ENCODE measurements at regions not wholly inside any gene's neighbourhood (a gene's known extent, or its start where the extent isn't known, plus 50 kb on each side); places are given as distances from the start of the nearest gene placed in this dataset.
"Not testable (repeated sequence)": the region's sequence is repeated elsewhere in the genome, so short reads cannot be mapped to it uniquely, and the experiment has no call there.

DNA sequence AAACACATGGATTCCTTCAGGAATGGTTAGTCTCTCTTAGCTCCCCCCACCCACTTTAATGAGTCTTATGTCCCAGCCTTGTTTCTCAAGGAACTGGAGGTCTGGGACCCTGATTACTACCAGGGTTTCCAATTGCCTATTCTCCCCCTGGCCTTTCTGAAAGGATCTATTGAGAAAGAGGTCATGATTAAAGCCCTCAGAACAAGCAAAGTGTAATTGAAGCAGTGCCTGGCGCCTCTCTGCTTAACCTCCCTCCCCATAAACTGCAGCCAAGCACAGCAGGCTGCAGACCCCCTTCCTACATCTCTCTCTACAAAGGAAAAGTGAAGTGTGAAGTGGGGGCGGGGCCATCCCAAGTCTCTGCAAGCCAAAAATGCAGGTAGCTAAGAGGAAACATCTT, 159.7 kb upstream of the CDH11 start:
- DNase-seq = no peak

DNA sequence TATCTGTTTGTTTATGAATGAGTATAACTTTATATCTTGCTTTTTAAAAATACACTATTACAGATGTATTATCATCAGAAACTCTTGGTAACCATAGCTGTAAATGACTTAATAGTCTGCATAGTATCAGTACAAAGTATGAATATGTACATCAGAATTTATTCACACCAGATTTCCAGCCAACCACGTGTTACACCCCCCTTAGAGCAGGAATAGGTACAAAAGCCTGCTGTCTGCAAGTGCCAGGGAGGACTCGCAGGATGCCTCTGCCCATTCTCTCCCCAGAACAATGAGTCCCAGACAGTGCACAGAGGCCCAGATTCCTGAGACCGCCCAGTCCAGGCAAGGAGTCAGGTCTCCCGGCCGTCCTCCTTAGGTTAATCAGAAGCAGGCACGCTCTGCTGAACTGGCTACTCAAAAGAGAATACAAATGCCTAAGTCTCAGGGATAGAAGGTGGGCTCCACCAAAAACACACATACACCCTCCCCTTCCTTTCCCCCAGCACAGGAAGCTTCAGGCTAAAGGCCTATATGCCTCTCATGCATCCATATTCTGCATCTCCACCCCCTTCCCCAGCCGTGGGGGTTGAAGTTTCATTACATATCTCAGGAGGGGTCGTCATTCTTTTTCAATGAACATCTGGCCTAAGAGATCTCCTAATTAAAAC, 159.1 kb upstream of the CDH11 start:
- no peak for DNase-seq

DNA sequence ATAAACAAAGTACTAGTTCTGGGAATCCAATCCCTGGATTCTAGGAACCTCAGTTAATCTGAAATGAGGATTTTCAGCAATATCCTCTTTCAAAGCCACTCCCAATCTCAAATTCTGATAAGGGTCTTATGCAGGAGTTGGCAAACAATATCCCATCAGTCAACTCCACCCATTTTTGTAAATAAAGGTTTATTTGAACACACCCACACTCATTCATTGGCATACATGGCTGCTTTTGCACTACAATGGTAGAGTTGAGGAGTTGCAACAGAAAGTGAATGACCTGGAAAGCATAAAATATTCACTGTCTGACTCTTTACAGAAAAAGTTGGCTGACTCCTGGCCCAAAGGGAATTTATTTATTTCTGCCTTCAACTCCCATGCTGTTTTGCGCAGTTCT, 157.7 kb upstream of the CDH11 start:
- no peak for DNase-seq

DNA sequence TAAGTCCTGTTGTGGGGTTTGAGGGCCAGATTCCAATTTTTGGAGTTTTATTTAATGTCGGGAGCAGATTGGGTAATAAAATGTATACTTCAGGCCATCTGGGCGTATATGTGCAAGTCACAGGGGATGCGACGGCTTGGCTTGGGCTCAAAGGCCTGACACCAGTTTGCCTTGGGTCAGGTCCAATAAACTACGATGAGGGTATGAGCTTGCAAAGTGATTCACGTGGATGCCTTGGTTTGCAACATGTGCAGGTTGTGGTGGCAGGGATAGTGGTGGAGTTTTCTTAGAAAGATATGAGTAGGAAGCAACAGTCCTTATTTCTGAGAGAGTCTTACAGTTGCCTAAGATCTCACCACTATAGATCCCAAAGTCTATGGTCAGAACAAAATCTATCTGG, 157.0 kb upstream of the CDH11 start:
- peak; percentile 48 for DNase-seq

DNA sequence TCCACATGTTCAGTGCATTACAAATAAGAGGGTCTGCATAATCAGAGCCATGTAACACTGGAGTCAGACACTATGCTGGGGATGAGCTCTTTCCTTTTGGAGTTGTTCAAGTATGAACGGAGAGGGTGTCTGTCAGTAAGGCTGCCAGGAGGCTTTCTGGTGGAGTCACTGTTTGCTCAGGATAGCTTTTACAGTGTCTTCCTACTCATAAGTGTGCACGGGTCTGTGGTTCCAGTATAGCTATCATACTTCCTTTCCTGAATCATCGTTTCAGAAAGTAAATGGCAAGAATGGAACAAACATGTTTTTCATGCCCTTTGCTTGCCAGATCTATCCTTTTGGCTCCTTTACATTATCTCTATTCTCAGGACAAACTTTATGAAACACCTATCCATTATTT, 152.7 kb upstream of the CDH11 start:
- DNase-seq = no peak

DNA sequence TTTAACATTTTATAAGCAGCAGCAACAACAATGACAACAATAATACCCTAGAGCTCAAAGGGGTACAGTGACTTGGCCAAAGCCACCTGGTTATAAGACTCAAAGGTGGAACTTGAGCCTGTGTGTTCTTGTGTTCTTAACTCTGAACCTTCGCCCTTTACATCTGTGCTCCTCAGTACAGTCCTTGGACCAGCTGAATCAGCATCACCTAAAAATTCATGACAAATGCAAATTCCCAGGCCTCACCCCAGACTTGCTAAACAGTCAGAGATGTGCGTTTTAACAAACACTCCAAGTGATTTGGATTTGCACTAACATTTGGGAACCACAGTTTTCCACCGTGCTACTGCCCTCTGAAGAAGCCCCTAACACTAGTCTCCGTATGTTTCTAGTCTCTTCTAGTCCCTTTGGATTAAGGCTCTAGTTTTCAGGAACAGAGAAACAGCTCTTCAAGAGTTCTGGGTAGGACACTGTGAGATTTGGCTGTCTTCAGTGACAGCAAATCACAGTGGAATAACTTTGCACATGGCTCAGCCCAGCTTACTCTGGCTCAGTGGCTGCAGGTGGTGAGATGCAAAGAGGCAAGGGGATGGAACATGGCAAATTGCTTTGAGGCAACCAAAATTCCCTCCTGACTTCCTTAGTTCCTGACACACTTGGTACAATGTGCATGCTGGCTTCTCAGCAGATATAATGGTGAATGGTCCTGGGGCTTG, 151.0 kb upstream of the CDH11 start:
- no peak for DNase-seq

DNA sequence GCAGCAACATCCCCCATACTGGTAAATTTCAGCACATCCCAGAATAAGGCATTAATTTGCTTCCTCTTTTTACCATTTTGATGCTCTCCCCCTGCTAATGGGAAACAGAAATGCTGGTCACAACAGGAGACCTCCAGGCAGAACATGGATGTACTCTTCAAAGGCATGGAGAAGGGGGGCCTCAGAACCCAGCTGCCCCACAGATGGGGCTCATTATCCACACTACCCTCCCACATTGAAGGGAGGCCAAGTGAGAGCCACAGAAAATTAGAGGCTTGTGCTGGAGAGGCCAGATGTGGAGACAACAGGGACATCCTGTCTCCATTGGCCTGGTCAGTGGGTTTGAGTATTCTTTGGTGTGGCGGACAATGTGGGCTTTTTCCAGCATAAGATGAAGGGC, 150.1 kb upstream of the CDH11 start:
- no peak for DNase-seq

DNA sequence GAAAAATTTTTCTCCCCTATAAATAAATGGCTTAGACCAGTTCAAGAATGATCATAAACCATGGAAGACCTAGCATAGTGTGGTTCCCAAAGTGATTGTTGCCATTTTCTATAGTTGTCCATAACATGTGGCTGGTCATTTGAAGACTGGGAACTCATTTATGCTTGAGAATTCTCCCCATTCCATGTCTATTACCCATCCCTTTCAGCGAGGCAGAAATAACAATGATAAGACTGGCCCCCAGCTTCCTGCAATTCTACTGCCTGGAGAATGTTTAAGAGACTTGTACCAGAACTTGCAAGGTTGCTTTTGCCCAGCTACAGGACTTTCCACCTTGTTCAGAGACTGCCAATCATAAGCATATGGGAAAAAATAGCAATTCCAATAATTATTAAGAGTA, 146.5 kb upstream of the CDH11 start:
- DNase-seq = no peak

DNA sequence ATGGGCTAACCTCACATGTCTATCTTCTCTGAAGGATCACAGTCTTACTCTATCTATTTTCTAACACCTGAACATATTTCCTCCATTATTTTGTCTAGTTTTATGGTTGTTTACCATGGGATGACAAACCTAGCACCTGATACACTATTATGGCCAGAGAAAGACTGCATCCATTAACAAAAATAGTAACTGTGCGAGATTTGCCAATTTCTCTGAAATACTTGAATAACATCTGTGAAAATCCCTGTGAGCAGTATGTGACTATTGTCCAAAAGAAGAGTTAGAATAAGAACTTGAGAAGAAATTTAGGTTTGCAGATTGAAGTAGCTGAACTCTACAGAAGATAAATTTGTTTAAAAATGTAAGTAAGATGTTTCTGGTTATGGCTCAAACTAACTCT, 142.0 kb upstream of the CDH11 start:
- DNase-seq = no peak

DNA sequence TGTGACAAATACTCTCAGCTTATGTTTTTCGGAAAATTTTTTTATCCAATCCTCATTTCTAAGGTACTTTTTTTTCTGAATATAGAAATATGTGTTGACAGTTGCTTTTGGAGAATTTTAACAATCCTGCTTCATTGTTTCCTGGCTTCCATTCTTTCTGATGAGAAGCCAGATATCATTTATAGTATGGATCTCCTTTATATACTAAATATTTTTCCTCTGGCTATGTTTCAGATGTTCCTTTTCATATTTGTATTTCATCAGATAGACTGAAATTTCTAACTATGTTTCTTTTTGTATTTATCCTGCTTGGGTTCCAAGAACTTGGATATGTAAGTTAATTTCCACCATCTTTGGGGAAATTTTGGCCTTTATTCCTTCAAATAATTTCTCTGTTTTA, 138.9 kb upstream of the CDH11 start:
- DNase-seq = no peak

DNA sequence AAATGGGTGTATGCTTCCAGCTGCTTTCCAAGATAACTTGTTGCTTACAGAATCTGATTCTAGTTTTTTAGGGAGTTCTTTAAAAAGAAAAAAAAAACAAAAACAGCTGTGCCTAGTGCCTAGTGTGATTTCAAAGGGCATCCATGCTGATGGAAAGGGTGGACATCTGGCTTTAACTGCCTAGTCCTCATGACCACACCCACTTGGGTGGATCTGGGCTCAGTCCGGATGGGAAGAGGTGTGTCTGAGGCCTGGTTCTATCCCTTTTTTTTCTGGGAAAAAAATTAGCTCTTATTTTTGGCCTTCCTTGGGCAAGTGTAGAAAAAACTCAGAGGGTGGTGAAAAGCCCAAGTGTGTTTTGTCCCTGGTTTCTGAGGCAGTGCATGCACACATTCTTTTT, 132.3 kb upstream of the CDH11 start:
- no peak for DNase-seq

DNA sequence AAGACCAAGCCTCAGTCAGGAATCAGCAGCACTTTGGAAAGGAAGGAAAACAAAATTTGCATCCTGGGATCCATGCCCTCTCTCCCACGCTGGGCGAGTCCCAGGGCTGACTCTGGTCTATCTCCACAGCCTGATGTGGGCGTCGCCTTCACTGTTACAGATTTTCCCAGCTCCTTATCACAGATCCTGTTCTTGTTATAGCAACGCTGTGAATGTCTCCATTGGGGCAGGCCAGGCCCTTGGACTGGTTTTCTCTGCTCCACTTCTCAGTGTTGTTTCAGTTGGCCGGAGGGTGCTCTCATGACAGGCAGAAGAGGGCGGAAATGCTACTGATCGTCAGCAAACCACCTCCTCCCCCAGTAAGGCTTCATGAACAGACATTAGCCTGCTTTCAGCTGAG, 127.9 kb upstream of the CDH11 start:
- no peak for DNase-seq

DNA sequence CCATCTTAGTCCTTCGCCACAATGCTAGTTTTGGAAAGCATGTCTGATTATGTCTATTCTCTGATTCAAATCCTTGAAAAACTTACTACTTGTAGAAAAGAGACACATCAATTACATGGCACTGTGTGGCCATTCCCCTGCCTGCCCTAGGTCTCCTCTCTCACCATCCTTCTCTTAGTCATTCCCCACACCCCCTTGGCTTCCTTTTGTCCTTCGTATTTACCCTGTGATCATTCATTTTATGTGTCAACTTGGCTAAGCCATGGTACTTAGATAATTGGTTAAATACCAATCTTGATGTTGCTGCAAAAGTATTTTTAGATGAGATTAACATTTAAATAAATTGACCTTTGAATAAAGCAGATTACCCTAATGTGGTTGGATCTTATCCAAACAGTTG, 122.9 kb upstream of the CDH11 start:
- no peak for DNase-seq

DNA sequence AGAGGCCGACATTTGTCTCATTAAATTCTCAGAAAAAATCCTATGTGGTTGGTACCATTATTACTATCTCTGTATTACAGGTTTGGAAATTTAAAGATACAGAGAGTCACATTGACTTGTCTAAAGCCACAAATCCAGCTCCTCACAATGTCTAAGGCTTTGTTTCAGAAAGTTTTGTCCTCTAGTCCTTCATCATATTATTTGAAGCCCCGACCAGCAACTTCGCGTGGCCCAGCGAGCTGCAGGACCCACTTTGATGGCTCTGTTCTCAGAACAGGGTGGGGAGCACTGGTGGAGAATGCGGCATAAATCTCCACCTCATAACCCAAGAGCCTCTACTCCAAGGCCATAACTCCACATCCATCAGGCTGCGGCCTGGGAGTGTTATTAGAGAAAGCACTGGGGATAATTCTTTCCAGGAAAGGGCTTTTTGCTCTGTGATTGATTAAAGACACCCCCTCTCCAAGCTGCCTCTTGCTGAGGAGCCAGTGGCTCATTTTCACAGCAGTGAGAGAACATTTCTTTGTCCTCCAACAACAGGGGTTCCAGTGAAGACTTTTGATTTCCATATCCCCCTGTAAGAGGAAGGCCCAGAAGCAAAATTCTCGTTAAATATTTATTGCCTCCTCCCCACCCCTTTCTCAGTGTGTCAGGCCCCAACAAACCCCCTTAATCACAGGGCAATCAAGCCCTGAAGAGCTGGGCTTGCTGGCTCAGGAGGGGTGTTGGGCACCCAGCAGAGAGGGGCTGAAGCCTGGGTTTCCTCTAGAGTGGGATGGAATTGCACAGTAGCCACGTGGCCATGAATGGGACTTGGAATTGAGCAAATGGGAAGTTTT, 113.7 kb upstream of the CDH11 start:
- DNase-seq = no peak

DNA sequence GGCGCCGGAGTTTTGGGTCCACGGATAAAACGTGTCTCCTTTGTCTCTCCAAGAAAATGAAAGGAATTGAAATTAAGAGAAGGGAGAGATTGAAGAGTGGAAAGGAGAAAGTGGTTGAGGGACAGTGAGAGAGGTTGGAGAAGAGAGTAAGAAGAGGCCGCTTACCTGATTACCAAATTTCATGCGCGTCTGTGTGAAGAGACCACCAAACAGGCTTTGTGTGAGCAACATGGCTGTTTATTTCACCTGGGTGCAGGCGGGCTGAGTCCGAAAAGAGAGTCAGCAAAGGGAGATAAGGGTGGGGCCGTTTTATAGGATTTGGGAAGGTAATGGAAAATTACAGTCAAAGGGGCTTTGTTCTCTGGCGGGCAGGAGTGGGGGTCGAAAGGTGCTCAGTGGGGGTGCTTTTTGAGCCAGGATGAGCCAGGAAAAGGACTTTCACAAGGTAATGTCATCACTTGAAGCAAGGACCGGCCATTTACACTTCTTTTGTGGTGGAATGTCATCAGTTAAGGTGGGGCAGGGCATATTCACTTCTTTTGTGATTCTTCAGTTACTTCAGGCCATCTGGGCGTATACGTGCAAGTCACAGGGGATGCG, 113.0 kb upstream of the CDH11 start:
- not testable (repeated sequence) for DNase-seq

DNA sequence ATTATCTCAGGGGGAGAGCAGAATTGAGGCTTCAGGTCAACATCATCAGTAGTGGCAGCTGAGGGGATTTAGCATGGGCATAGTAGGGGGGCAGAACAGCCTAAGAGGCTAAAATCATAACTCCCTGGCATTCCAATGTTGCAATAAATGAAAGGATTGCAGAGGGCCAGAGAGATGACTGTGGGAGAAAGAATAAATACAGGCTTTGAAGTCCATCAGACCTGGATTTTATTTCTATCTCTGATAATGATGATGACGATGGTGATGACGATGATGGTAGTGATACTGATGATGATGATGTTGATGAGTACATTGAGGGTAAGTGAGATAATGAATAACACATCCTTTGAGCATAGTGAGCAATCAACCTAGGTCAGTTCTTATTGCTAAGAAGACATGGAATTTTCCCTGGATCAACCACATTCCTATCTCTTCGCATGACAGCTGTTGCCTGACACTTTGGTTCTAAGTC, 107.4 kb upstream of the CDH11 start:
- DNase-seq = no peak

DNA sequence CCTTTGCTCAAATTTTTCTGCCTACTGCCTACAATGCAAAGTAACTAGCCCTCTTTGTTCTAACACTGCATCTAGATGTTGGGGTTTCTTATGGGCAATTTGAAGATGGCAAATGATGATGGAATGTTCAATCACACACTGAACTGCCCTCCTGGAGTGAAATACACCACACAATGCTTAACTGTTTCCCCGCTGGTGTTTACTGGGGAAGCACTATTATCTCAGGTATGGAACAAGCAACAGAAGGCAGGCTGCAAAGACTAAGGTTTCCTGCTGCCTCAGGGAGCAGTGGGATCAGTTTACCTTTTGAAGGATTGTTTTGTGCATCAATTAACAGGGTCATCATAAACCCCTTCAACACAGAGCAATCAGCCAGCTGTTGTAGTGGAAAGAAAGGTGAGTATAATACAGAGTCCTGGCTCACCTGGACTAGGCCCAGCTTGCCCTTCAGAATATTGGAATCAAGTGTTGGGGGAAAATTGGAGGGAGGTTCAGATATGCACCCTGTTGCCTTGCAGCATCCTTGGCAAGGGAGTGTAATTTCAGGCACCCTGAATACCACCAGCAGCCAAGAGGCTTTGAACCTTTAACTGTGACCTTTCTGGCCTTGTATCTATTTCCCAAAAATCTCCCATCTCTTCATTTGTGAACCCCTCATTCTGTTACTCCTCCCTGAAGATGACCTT, 105.4 kb upstream of the CDH11 start:
- no peak for DNase-seq

DNA sequence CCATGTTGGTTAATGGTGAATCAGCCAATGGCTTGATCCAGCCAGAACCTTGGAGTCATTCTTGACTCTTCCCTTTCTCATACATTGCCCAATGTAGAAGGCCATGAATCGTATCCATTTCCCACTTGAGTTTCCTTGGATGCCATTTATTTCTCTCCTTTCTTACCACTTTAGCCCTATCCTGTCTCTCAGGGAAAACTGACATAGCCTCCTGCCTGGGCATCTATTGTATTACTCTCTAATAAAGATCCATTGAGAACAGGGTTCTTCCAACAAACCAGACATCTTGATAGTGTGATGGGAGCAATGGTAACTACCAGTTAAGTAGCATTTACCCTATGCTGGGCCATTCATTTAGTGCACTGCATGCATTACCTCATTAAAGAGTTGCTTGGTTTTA, 104.2 kb upstream of the CDH11 start:
- DNase-seq = no peak

DNA sequence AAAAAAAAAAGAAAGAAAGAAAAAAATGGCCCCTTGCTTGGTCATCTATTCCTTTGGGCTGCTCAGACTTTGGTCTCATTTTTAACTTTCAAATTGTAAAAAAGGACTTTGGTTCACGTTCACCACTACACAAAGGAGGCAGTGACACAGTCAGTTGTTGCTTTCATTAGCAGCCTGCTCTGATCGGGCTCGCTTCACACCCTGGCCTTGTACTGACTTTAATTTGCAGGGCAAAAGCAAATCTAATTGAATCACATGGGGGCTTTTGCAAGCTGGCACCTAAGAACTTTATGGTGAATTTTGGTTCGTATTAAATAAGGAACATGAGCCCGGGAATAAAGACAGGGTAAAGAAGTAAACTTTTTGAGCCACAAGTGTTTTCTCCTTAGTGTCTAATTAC, 103.6 kb upstream of the CDH11 start:
- DNase-seq = no peak

DNA sequence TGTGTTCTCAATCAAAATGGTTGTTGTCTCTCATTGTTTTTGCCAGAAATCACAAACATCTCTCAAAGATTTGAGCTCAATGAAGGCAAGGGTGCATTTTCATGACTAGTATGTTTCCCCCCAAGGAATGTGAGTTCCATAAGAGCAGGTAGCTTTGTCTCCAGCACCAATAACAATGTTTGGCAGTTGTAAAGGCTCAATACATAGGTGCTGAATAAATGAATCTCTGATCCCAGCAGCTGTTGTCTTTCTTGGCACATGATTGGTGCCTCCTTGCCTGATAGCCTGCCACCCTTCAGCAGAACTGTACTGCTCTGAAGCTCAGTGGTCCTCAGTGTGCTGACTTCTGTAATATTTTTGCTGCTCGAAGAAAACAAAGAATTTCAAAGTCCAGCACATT, 103.1 kb upstream of the CDH11 start:
- DNase-seq = no peak

DNA sequence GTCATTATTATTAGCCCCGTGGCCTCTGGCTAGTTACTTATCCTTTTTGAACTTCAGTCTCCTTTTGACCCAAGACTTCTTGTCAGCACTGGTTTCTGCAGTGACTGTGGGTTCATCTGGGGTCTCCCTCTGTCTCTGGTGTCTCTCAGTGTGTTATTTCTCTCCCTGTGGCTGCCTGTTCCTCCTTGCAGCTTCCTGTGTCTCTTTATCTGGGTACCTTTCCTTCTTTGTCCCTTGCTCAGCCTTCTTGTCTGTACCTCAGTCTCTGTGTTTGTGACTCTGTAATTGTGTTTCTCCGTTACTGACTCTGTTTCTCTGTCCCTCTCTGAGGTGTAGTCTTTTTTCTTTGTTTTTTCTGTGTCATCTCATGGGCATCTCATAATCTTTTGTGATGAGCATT, 102.6 kb upstream of the CDH11 start:
- DNase-seq = no peak

DNA sequence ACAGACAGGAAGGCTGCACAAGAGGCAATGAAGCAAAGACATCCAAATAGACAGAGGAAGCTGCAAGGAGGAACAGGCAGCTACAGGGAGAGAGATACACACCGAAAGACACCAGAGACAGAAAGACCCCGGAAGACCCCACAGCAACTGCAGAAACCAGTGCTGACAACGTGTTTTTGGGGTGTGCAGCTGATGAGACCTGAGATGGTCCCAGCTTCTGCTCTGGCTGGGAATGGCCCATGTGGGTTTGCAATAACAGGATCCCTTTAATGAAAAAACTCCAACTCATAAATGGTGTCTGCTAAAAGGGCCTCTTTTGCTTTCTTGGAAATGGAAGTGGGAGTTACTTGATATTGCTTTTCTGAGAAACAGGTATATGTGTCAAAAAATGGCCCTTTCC, 101.5 kb upstream of the CDH11 start:
- no peak for DNase-seq

DNA sequence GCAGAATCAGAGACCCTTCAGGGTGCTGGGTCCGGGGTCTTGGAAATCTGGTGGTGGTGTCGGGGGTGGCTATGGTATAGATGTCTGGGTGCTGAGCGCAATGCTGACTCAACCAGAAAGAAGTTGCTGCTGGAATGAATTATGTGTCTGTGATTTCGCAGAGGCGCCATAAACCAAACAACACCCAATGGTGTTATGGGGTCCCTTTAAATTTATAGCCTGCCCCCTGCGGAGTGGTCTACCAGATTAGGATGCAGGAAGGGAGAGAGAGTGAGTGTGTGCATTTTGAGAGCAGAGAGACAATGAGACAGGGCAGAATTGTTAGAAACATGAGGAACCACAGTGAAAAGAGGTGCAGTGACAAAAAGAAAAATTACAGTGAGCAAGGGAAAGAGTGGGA, 100.7 kb upstream of the CDH11 start:
- DNase-seq = no peak
